IMR-90 (cell line): ENCODE measurements at regions not wholly inside any gene's neighbourhood (a gene's known extent, or its start where the extent isn't known, plus 50 kb on each side); places are given as distances from the start of the nearest gene placed in this dataset.

Experiments used
- ATAC-seq: fragments of 200-7000 bp; cut with Tn5 transposase; 2 replicates; pipeline ENCODE4 v1.9.1; 2020; ENCODE audit warnings: low read depth, mild to moderate bottlenecking, moderate library complexity
- BruUV-seq: library from RNA; stranded (reverse); fragments of 400-500 nt; replicated peaks from 2 replicates; lab custom pipeline; 2021; lab: Mats Ljungman, UMichigan
- CTCF ChIA-PET: fragments of 300-600 bp; formaldehyde crosslinking; extraction: SDS; loops from one replicate; lab custom pipeline; 2021; ENCODE audit warnings: antibody characterized with exemption; lab: Yijun Ruan, JAX
- POLR2A ChIA-PET: fragments of 300-600 bp; sonication (Branson Sonifier 250); formaldehyde crosslinking; loops from one replicate; lab custom pipeline; 2022; ENCODE audit warnings: antibody characterized with exemption; ENCODE audit not compliant: unreplicated experiment; lab: Charles Lee
- DNase-seq: peaks from one replicate; pipeline ENCODE4 v3.0.0; 2013
- H2AFZ ChIP-seq: replicated peaks from 2 replicates; pipeline ENCODE3; 2013; ENCODE audit warnings: low read length, mild to moderate bottlenecking; ENCODE audit not compliant: poor library complexity
- H2AK5ac ChIP-seq: 2 replicates; pipeline ENCODE4 v1.6.1; 2013; ENCODE audit warnings: low read depth, low read length, inconsistent platforms
- H2AK9ac ChIP-seq: replicated peaks from 2 replicates; pipeline ENCODE3; 2013; ENCODE audit warnings: mild to moderate bottlenecking, low read depth, low read length, moderate library complexity; ENCODE audit not compliant: poor library complexity
- H2BK120ac ChIP-seq: 2 replicates; pipeline ENCODE4 v1.6.1; 2013; ENCODE audit warnings: low read depth, low read length, inconsistent platforms
- H2BK15ac ChIP-seq: 3 replicates; pipeline ENCODE4 v1.6.1; 2013; ENCODE audit warnings: low read depth, low read length, inconsistent platforms
- H2BK20ac ChIP-seq: 2 replicates; pipeline ENCODE4 v1.6.1; 2013; ENCODE audit warnings: low read depth, mild to moderate bottlenecking, inconsistent platforms, low read length, moderate library complexity
- H2BK5ac ChIP-seq: 2 replicates; pipeline ENCODE4 v1.6.1; 2013; ENCODE audit warnings: mild to moderate bottlenecking, low read depth, low read length, inconsistent platforms; ENCODE audit not compliant: poor library complexity, severe bottlenecking
- H3K14ac ChIP-seq: replicated peaks from 2 replicates; pipeline ENCODE4 v1.6.1; 2013; ENCODE audit warnings: low read depth, low read length, inconsistent platforms
- H3K18ac ChIP-seq: 2 replicates; pipeline ENCODE4 v1.6.1; 2013; ENCODE audit warnings: low read depth, low read length, control low read depth
- H3K23ac ChIP-seq: 2 replicates; pipeline ENCODE4 v1.6.1; 2013; ENCODE audit warnings: low read depth, low read length, inconsistent platforms
- H3K27ac ChIP-seq: 2 replicates; pipeline ENCODE4 v1.5.1; 2013; ENCODE audit warnings: mild to moderate bottlenecking, control low read depth, low read length; ENCODE audit not compliant: insufficient read depth
- H3K27me3 ChIP-seq: 2 replicates; pipeline ENCODE4 v1.6.1; 2013; ENCODE audit warnings: low read length; ENCODE audit not compliant: control insufficient read depth, insufficient read depth
- H3K36me3 ChIP-seq: 2 replicates; pipeline ENCODE4 v1.6.1; 2013; ENCODE audit warnings: low read length, mixed read lengths; ENCODE audit not compliant: control insufficient read depth, insufficient read depth
- H3K4ac ChIP-seq: 2 replicates; pipeline ENCODE4 v1.6.1; 2013; ENCODE audit warnings: low read depth, low read length, inconsistent platforms
- H3K4me1 ChIP-seq: 2 replicates; pipeline ENCODE4 v1.6.1; 2013; ENCODE audit warnings: low read length, mixed read lengths; ENCODE audit not compliant: control insufficient read depth, insufficient read depth
- H3K4me2 ChIP-seq: 2 replicates; pipeline ENCODE4 v1.6.1; 2013; ENCODE audit warnings: low read depth, mild to moderate bottlenecking, control low read depth, low read length, moderate library complexity
- H3K4me3 ChIP-seq: 2 replicates; pipeline ENCODE4 v1.5.1; 2013; ENCODE audit warnings: low read depth, mild to moderate bottlenecking, control low read depth, low read length, moderate library complexity; ENCODE audit not compliant: insufficient read depth
- H3K56ac ChIP-seq: 2 replicates; pipeline ENCODE4 v1.6.1; 2013; ENCODE audit warnings: low read length, inconsistent platforms; ENCODE audit not compliant: insufficient read depth; ENCODE audit errors: extremely low read depth
- H3K79me1 ChIP-seq, 2 experiments: 2 replicates each; pipeline ENCODE4 v1.6.1; 2013; ENCODE audit warnings: low read length in 2 of 2, inconsistent platforms in 1 of 2, low read depth in 1 of 2
- H3K9ac ChIP-seq: 2 replicates; pipeline ENCODE4 v1.6.1; 2013; ENCODE audit warnings: low read depth, low read length, control low read depth
- H3K9me1 ChIP-seq: 2 replicates; pipeline ENCODE4 v1.6.1; 2013; ENCODE audit warnings: low read length, inconsistent platforms; ENCODE audit not compliant: insufficient read depth
- H3K9me3 ChIP-seq: 2 replicates; pipeline ENCODE4 v1.6.1; 2013; ENCODE audit warnings: low read length; ENCODE audit not compliant: control insufficient read depth, insufficient read depth
- H4K20me1 ChIP-seq: 2 replicates; pipeline ENCODE4 v1.6.1; 2013; ENCODE audit warnings: low read length, inconsistent platforms; ENCODE audit not compliant: insufficient read depth
- H4K5ac ChIP-seq: 2 replicates; pipeline ENCODE4 v1.6.1; 2013; ENCODE audit warnings: mild to moderate bottlenecking, low read depth, low read length, control low read depth
- H4K8ac ChIP-seq, 2 experiments: 2 replicates each; pipeline ENCODE4 v1.6.1; 2013; ENCODE audit warnings: low read depth in 2 of 2, low read length in 2 of 2, control low read depth in 1 of 2, inconsistent platforms in 1 of 2
- H4K91ac ChIP-seq: 2 replicates; pipeline ENCODE4 v1.6.1; 2013; ENCODE audit warnings: low read depth, low read length, inconsistent platforms; ENCODE audit not compliant: insufficient read depth
- CTCF ChIP-seq: conservative IDR thresholded peaks from 2 replicates; pipeline ENCODE4 v1.5.1; 2012; ENCODE audit warnings: mild to moderate bottlenecking, low read depth, low read length, improper control_type of control experiment
- MAFK ChIP-seq: IDR thresholded peaks from 2 replicates; pipeline ENCODE4 v1.6.1; 2012; ENCODE audit warnings: low read depth, low read length, improper control_type of control experiment
- WGBS, 2 experiments: methylation state at CpG; one replicate each; pipeline versions ENCODE4 v1.1.5 to v1.1.7; 2013; ENCODE audit warnings: missing lambda C conversion rate in 2 of 2; ENCODE audit not compliant: insufficient read length in 1 of 2; ENCODE audit errors: extremely low coverage in 2 of 2; 5-methylcytosine and 5-hydroxymethylcytosine counted together
- dilution Hi-C: fragments of 300-500 bp; cut with HindIII; formaldehyde crosslinking; loops from one replicate; pipeline ENCODE4 v1.14.3; 2018; ENCODE audit warnings: low sequenced_read_pairs; ENCODE audit not compliant: unreplicated experiment
- in situ Hi-C: fragments of 300-500 bp; cut with MboI; formaldehyde crosslinking; loops from 3 replicates; pipeline ENCODE4 v1.14.3; 2019; ENCODE audit warnings: low sequenced_read_pairs, inconsistent platforms, mixed read lengths
- intact Hi-C: fragments of 100-400 bp; cut with micrococcal nuclease; formaldehyde crosslinking; loops from 2 replicates; pipeline ENCODE4 v1.10.0; 2022

- Histone ChIP-seq H2AK5ac (no peak overlapping the region), H3K36me3 (no peaks in the 10 kb centered on the region), H3K18ac (no peak overlapping the region), H2AK9ac (no peak overlapping the region), H4K5ac (no peak overlapping the region), H3K4me1 (no peaks in the 10 kb centered on the region), H4K8ac (no peak overlapping the region), H3K4ac (no peak overlapping the region), H3K27ac (no peak overlapping the region), H3K9ac (no peak overlapping the region), H4K20me1 (no peaks in the 10 kb centered on the region), H2BK15ac (no peak overlapping the region), H3K79me1 (no peaks in the 10 kb centered on the region), H2AFZ (no peak overlapping the region), H3K27me3 (no peaks in the 10 kb centered on the region), H4K91ac (no peak overlapping the region), H2BK120ac (no peak overlapping the region), H3K56ac (no peak overlapping the region), H3K9me3 (no peaks in the 10 kb centered on the region), H2BK5ac (no peak overlapping the region), H3K14ac (no peak overlapping the region), H2BK20ac (no peak overlapping the region), H3K9me1 (no peaks in the 10 kb centered on the region), H3K4me3 (no peak overlapping the region), H3K4me2 (no peak overlapping the region), H3K23ac (no peak overlapping the region)
- ChIA-PET CTCF (no interaction called here), POLR2A (no interaction called here)
- TF ChIP-seq MAFK, result peak; percentile 65
- no peak for TF ChIP-seq CTCF
- in situ Hi-C loops, result no loop called here
- dilution Hi-C loops, result no loop called here
- intact Hi-C loops, result no loop called here
- no TSS peak for BruUV-seq
- ATAC-seq (no peak), DNase-seq (no peak)
- WGBS, 2 experiments, result 33% methylated on average over 2 of the region's 10 CpGs; no CpG with 5 or more reads in 1 of the 2 experiments
These were observed 134.6 kb upstream of the KBTBD8 start for GRCh38 chr3:66863205-66864111.
